Uterus (tissue), 2 donors: ENCODE measurements at regions not wholly inside any gene's neighbourhood (a gene's known extent, or its start where the extent isn't known, plus 50 kb on each side); places are given as distances from the start of the nearest gene placed in this dataset.

Source experiments
- CTCF ChIP-seq, 4 experiments: fragments of 200-600 bp in 2 of 4; fragments of 450-650 bp in 2 of 4; sonication (generic) in 2 of 4; IDR thresholded peaks; one replicate each; pipeline ENCODE4 v1.5.1; 2016 to 2019; ENCODE audit warnings: antibody characterized with exemption in 4 of 4, mild to moderate bottlenecking in 2 of 4, moderate library complexity in 1 of 4
- POLR2A ChIP-seq, 2 donors: fragments of 450-650 bp; IDR thresholded peaks; one replicate each; pipeline ENCODE4 v1.6.1; 2016; ENCODE audit warnings: antibody characterized with exemption in 2 of 2, mild to moderate bottlenecking in 1 of 2, moderate library complexity in 1 of 2

GRCh38 chr9:73951147-73951546, 546.0 kb upstream of the RORB start:
- TF ChIP-seq CTCF (IDR thresholded peaks at IDR 0.05), result no peak
- no peak for TF ChIP-seq POLR2A (IDR thresholded peaks at IDR 0.05)
